ENCODE measurements at regions not wholly inside any gene's neighbourhood (a gene's known extent, or its start where the extent isn't known, plus 50 kb on each side); places are given as distances from the start of the nearest gene placed in this dataset.
"Not testable (repeated sequence)": the region's sequence is repeated elsewhere in the genome, so short reads cannot be mapped to it uniquely, and the experiment has no call there.

GRCh38 chr3:144737281-144737680, 765.7 kb downstream of the DIPK2A start:
- H3K27ac ChIP-seq: no peak overlapping the region
- H3K27me3 ChIP-seq: no peaks in the 10 kb centered on the region
- H3K9me3 ChIP-seq: no peaks in the 10 kb centered on the region
- DNase-seq: no peak
- no peak for TF ChIP-seq CTCF (IDR thresholded peaks at IDR 0.05)
- no peak overlapping the region for H3K9ac ChIP-seq (ENCODE audit: low read depth in 2 of 2, low read length in 2 of 2)
- H3K36me3 ChIP-seq: no peaks in the 10 kb centered on the region
- intact Hi-C loops (cut with DNase I): no loop called here
- no peaks in the 10 kb centered on the region for H3K4me1 ChIP-seq
- H3K4me3 ChIP-seq: no peak overlapping the region

- intact Hi-C loops (cut with DNase I): no loop called here
- no peak for TF ChIP-seq CTCF (IDR thresholded peaks at IDR 0.05)
- Histone ChIP-seq H3K27ac (no peak overlapping the region), H3K4me1 (no peaks in the 10 kb centered on the region), H3K9ac (ENCODE audit: low read depth in 2 of 2, low read length in 2 of 2) (no peak overlapping the region), H3K4me3 (no peak overlapping the region), H3K36me3 (no peaks in the 10 kb centered on the region), H3K27me3 (no peaks in the 10 kb centered on the region), H3K9me3 (no peaks in the 10 kb centered on the region)
- DNase-seq: no peak
These were observed 771.6 kb downstream of the DIPK2A start for GRCh38 chr3:144743225-144743668.

- Histone ChIP-seq H3K4me3 (no peak overlapping the region), H3K27ac (no peak overlapping the region), H3K9ac (ENCODE audit: low read depth in 2 of 2, low read length in 2 of 2) (no peak overlapping the region), H3K36me3 (no peaks in the 10 kb centered on the region), H3K4me1 (no peaks in the 10 kb centered on the region), H3K9me3 (no peaks in the 10 kb centered on the region), H3K27me3 (no peaks in the 10 kb centered on the region)
- TF ChIP-seq CTCF (IDR thresholded peaks at IDR 0.05): no peak
- intact Hi-C loops (cut with DNase I): no loop called here
- DNase-seq: no peak
These were observed 772.9 kb downstream of the DIPK2A start for GRCh38 chr3:144744473-144744872.

GRCh38 chr3:144746631-144747030, 775.0 kb downstream of the DIPK2A start:
- H3K36me3 ChIP-seq: no peaks in the 10 kb centered on the region
- H3K4me1 ChIP-seq: no peaks in the 10 kb centered on the region
- H3K9ac ChIP-seq (ENCODE audit: low read depth in 2 of 2, low read length in 2 of 2): no peak overlapping the region
- no peaks in the 10 kb centered on the region for H3K9me3 ChIP-seq
- H3K27me3 ChIP-seq: no peaks in the 10 kb centered on the region
- TF ChIP-seq CTCF (IDR thresholded peaks at IDR 0.05): no peak
- DNase-seq: no peak
- H3K27ac ChIP-seq: no peak overlapping the region
- intact Hi-C loops (cut with DNase I): no loop called here
- no peak overlapping the region for H3K4me3 ChIP-seq

GRCh38 chr3:144749536-144750253, 778.1 kb downstream of the DIPK2A start:
- intact Hi-C loops (cut with DNase I); H3K27ac ChIP-seq; H3K4me1 ChIP-seq; DNase-seq; H3K4me3 ChIP-seq; H3K27me3 ChIP-seq; H3K36me3 ChIP-seq; H3K9me3 ChIP-seq; H3K9ac ChIP-seq (ENCODE audit: low read depth in 2 of 2, low read length in 2 of 2): not testable (repeated sequence)

- Histone ChIP-seq H3K4me1 (no peaks in the 10 kb centered on the region), H3K36me3 (no peaks in the 10 kb centered on the region), H3K4me3 (no peak overlapping the region), H3K27ac (no peak overlapping the region), H3K9ac (ENCODE audit: low read depth in 2 of 2, low read length in 2 of 2) (no peak overlapping the region), H3K27me3 (no peaks in the 10 kb centered on the region), H3K9me3 (no peaks in the 10 kb centered on the region)
- DNase-seq: no peak
- TF ChIP-seq CTCF (IDR thresholded peaks at IDR 0.05): no peak
- intact Hi-C loops (cut with DNase I): no loop called here
These were observed 782.6 kb downstream of the DIPK2A start for GRCh38 chr3:144754076-144754783.

Data from colonic mucosa (tissue), 4 donors.